NCI-H1694 treated with DMSO at 0.1 percent for 48 hours (cell line): ENCODE measurements at regions not wholly inside any gene's neighbourhood (a gene's known extent, or its start where the extent isn't known, plus 50 kb on each side); places are given as distances from the start of the nearest gene placed in this dataset.
"Not testable (repeated sequence)": the region's sequence is repeated elsewhere in the genome, so short reads cannot be mapped to it uniquely, and the experiment has no call there.

Source experiments
- DNase-seq: peaks from one replicate; lab custom pipeline; 2025; lab: John Stamatoyannopoulos, UW

- no peak for DNase-seq
Measured at GRCh38 chr7:149604521-149604920, 106.9 kb upstream of the ZNF746 start.

GRCh38 chr7:149600669-149601330 is 103.2 kb upstream of the ZNF746 start:
- not testable (repeated sequence) for DNase-seq

- DNase-seq, result no peak
Measured at GRCh38 chr7:149599636-149600206, 102.1 kb upstream of the ZNF746 start.

DNA sequence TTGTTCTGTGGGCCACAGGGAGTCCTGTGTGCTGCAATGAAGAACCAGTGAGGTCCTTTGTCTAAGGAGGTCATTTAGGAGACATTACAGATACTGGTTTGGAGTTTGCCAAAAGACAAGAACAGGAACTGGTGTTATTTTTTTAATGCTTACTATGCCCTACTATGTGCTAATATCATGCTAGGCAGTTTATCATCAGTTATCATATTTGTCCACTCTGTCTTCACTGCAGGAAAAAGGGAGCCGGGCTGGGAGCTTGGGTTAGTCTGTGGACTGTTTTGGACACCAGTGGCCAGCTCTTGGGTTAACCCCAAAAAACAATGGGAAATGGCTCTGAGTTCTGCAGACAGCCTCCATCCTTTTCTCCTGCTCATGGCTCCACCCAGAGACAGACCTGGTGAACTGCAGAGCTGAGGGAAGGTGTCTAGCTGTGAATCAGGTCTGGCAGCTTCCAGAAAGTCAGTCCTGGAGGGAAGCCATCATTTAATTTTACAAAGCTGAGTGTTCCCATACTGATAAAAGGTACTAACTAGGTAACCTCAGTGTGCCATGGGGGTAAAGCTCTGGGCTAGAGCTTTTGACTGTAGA is 101.2 kb upstream of the ZNF746 start:
- DNase-seq, result no peak

DNA sequence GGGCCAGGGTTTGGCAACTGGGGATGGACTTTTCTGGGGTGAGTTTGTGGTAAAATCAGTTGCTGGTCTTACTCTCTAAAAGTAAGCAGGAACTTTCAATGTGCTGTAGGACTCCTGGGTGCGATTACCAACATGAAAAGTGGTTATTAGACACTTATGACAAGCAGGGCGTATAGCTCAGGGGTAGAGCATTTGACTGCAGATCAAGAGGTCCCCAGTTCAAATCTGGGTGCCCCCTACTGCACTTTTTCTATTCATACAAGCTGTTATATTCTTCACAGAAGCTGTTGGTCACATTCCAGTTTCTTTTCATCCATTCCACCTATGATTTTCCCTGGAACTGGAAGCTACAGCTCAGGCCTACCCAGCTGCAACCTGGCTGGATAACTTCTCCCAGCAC is 100.2 kb upstream of the ZNF746 start:
- not testable (repeated sequence) for DNase-seq

GRCh38 chr7:149595541-149595940 is 97.9 kb upstream of the ZNF746 start:
- no peak for DNase-seq

- no peak for DNase-seq
Measured at GRCh38 chr7:149595078-149595477, 97.5 kb upstream of the ZNF746 start.

DNA sequence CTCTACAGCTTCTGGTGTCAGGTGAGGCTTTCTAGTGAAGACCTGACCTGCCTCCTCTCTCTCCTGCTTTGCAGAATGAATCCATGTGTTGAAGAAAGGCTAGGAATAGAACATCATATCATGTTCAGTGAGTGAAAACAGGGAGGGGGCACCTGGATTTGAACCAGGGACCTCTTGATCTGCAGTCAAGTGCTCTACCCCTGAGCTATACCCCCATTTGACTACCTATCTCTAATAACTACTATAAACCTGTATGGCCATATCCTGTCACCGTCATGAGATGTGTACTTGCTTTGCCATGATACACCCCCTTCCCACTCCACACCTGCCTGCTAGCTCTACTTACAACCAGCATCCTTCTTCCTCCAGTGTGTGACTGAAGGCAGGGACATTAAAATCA is 91.3 kb upstream of the ZNF746 start:
- no peak for DNase-seq

DNA sequence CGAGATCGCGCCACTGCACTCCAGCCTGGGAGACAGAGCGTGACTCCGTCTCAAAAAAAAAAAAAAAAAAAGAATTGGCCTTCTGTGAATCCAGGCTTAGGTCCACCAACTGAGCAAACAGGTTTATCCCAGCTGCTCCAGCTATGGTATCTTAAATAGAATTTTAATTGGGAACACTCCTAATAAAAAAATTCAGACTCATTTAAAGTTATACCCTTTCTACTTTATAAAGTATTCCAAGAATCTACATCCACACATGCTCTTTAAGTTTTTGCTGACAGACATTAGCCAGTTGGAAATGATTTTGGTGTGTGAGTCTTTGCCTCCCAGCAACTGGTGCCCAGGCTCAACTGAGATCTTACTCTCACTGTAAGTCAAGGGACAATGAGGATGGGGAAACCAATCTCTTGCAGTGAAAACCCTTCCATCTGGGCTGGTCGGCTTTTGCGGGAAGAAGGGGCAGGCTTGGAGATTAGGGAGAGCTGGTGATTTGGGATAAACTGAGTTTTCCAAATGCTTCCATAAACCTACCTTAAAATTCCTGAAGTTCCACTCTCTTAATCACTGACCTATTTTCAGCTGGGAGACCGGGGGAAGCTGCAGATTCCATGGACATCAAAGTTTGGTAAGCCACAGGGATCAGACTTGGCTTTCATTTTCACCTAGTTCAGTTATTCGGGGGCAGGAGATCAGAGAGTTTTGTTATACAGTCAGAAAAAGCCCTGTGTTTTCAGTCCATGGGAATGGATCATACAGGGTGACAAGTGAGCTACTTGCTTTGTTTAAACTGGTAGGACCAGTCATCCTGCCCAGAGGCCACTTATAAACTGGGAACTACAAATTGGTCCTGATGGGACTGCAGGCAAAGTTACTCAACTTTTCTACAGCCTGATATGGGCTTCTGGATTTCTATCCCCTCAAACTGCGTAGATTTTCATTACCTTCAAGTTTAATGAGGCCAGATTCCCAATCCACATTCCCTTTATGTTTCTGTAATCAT is 89.3 kb upstream of the ZNF746 start:
- DNase-seq, result no peak

GRCh38 chr7:149584530-149584929 is 86.9 kb upstream of the ZNF746 start:
- DNase-seq, result no peak

DNA sequence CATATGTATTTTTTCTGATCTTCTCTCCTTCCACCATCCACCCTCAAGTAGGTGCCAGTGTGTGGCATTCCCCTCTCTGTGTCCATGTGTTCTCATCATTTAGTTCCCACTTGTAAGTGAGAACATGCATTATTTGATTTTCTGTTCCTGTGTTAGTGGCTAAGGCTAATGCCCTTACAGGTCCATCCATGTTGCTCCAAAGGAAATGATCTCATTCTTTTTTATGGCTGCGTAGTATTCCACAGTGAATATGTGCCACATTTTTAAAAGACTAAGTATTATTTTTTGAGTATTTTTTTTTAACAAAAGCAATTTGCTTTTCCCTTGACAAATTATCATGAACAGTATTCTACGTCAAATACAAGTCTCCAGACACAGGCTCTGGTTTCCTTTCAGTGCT is 86.4 kb upstream of the ZNF746 start:
- DNase-seq, result no peak

DNA sequence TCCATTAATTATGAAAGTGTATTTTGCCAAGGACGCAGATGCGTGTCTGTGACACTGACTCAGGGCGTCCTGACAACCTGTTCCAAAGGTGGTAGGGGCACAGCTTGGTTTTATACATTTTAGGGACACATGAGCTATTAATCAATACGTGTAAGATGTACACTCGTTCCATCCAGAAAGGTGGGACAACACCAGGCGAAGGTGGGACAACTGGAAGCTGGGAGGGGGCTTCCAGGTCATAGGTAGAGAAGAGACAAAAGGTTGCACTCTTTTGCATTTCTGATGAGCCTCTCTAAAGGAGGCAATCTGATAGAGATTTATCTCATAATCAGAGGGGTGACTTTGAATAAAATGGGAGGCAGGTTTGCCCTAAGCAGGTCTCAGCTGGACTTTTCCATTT is 82.7 kb upstream of the ZNF746 start:
- no peak for DNase-seq

GRCh38 chr7:149579365-149579764 is 81.8 kb upstream of the ZNF746 start:
- DNase-seq, result not testable (repeated sequence)

DNA sequence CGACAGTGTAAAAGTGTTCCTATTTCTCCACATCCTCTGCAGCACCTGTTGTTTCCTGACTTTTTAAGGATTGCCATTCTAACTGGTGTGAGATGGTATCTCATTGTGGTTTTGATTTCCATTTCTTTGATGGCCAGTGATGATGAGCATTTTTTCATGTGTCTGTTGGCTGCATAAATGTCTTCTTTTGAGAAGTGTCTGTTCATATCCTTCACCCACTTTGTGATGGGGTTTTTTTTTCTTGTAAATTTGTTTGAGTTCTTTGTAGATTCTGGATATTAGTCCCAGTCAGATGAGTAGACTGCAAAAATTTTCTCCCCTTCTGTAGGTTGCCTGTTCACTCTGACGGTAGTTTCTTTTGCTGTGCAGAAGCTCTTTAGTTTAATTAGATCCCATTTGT is 76.8 kb upstream of the ZNF746 start:
- DNase-seq, result not testable (repeated sequence)

GRCh38 chr7:149573519-149573918 is 75.9 kb upstream of the ZNF746 start:
- DNase-seq, result no peak

DNA sequence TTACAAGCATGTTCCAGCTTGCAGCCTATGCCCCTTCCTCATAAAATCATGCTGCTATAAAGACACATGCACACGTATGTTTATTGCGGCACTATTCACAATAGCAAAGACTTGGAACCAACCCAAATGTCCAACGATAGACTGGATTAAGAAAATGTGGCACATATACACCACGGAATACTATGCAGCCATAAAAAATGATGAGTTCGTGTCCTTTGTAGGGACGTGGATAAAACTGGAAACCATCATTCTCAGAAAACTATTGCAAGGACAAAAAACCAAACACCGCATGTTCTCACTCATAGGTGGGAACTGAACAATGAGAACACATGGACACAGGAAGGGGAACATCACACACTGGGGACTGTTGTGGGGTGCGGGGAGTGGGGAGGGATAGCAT is 75.3 kb upstream of the ZNF746 start:
- not testable (repeated sequence) for DNase-seq

DNA sequence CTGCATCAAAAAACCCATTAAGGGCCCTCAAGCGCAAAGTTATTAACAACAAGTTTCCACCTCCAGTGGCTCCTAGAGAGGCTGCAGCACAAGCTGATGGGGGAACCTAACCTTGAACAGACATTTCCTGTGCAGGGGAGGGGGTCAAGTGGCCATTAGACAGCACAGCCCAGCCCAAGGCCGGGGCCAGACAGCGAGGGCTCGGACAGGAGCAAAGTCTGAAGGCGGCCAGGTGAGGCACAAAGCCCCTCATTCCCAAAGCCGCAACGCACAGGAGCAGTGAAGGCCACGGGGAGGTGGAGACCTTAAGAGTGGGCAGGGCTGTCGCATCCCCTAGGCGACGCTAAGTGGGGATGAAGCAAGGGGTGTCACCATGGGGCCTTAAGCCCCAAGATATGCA is 73.2 kb upstream of the ZNF746 start:
- DNase-seq, result no peak

DNA sequence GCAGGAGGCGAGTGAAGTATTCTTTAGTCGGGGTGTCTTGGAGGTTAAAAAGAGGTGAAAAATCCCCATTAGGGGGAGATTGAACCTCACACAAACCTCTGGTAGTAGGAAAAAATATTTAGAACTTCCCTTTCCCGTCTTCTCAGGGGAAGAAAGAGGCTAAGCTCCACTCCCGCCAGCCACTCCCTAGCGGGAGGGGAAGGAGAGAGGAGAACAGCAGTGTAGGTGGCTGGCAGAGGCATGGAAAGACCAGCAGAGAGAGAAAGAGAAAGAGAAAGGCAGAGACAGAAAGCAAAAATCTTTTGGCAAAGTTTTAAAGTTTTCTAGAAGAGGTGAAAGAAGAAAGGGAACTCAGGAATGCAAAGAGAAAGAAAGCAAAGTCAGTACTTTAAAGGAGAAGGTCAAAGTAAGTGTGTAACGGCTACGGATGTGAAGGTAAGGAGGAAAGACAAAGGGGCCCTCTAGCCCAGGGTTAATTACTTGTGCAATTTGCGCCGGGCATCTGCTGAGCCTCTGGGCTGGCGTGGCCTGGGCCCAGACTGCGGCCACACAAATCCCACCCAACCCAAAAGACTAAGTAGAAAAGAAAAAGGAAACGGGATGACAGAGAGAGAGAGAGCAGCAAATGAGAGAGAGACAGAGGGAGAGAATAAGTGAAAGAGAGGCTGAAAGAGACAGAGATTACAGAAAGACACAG is 72.3 kb upstream of the ZNF746 start:
- DNase-seq, result no peak

- no peak for DNase-seq
Measured at GRCh38 chr7:149569025-149569725, 71.6 kb upstream of the ZNF746 start.

DNA sequence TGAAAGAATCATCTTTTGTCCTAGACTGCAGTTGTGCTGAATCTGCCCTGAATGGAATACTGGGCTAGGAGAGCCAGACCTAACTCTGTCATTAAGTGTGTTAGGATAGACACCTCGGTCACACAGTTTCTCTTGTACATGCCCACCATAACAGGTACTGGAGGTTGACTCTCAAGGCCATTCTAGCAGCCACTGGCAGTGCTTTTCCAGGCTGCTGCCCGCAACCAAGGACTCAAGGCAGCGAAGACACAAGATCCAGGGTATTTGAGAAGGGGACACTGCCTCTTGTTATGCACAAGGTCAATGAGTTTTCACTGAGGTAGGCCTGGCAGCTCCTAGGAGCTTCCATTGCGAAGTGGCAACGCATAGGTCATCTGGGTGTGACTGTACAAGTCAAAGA is 70.6 kb upstream of the ZNF746 start:
- DNase-seq, result no peak

DNA sequence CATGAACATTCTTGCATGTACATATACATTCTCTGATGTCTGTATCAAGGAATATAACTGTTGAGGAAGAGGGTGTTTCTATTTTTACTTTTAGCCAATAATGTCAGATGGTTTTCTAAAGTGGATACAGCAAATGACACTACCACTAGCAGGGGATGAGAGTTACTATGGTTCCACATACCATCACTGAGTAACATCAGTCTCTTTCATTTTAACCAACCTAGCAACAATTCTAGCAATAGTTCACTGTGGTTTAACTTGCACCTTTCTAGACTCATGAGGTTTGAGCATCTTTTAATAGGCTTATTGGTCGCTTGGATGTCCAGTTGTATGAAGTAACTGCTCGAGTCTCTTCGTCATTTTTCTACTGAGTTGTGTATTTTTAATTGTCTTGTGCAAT is 68.5 kb upstream of the ZNF746 start:
- no peak for DNase-seq

GRCh38 chr7:149565096-149565382 is 67.4 kb upstream of the ZNF746 start:
- no peak for DNase-seq
